ENCODE measurements at regions not wholly inside any gene's neighbourhood (a gene's known extent, or its start where the extent isn't known, plus 50 kb on each side); places are given as distances from the start of the nearest gene placed in this dataset.

DNA sequence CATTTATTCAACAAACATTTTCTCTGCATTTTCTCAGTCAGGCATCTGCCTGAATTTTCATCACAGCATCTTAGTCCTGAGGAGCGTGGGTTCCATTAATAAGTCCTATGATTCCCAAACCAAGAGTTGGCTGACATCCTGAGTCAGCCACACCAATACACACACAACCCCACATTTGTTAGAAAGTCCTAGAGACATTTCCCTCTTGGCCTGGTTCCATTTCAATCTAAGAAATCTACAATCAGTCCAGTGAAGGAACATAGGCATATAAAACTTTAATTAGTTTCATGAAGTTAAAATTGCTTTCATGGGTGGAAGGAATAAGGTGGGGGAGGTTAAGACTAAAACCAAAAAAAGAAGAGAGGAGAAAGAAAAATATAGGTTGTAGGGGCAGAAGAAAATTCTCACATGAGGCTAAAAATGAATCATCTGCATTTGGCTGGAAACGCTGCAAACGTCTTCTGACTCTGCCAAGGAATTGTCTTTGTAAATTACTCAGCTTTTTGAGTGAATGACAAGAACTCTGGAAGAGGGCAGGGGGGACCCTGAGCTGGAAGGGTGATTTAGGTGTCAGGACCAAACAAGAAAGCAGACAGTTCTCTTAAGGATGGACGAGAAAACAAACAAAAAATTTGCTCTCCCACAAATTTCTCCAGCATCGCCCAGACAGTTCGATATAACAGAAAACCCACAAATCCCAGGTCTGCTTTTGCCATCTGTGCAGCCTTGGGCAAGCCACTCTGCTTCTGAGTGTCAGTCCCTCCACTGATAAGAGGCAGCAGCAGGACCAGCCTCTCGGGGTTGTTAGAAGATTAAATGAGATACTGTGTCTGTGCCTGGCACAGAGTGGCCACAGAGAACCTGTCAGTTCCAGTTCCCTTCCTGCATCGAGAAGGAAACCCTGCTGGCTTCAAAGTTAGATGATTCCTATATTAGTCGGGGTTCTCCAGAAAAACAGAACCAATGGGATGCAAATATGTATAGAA is 289.7 kb downstream of the CDK5RAP2 start:
- no peak for DNase-seq

GRCh38 chr9:120289098-120289497 is 290.9 kb downstream of the CDK5RAP2 start:
- no peak for DNase-seq

DNA sequence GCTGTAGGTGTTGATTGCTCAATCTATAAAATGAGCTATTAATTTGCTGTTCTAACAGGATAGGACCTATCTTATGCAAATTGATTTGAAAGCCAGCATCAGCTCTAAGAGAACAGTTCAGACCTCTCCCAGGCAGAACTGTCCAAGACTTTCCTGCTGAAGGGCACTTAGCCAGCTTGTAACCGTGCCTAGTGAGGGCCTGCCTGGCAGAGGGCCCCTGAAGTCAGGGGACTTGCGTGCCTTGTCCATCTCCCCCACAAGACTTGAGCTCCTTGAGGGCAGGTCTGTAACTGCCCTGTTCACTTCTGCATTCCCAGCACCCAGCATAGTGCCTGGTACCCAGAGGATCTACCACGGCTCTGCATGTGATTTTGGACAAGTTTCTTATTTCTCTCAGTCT is 293.4 kb downstream of the CDK5RAP2 start:
- DNase-seq: no peak

DNA sequence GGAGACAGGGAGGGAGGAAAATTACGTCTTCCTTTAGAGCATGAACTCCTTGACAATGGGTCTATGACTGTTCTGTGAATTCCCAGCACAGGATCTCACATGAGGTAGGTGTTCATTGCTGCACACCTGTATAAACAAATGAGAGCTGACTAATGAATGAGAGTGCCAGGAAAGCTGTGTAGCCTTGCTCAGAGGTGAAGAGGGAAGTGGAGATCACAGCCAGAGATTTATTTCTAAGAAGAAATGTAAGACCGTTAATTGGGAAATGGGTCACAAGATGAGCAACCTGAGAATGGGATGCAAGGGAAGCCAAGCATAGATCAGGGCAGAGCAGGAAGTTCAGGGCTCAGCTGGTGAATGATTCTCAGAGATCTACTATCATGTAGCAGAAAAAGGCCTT is 295.1 kb downstream of the CDK5RAP2 start:
- DNase-seq: no peak

GRCh38 chr9:120281665-120282064 is 298.3 kb downstream of the CDK5RAP2 start:
- DNase-seq: no peak

- no peak for DNase-seq
Observed at GRCh38 chr9:120267929-120268328, 312.0 kb downstream of the CDK5RAP2 start.

GRCh38 chr9:120265791-120266190 is 314.2 kb downstream of the CDK5RAP2 start:
- no peak for DNase-seq

GRCh38 chr9:120264528-120264927 is 315.4 kb downstream of the CDK5RAP2 start:
- no peak for DNase-seq

DNA sequence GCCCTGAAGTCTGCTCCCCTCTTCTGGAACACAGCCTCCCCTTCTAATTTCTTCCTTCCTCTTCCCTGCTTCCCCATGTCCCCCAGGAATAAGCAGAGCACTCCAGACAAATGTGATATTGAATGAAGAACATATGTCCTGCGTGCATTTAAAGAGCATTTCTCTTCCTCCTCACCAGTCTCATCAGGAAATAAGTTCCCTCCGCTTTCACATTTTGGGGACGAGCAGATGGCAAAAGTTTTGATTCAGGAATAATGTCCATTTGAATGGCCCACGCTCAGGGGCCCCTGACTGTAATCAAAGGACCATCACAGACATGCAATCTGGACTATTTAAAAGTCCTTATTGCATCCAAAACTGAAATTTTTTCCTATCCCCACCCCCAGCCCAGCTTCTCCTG is 316.1 kb downstream of the CDK5RAP2 start:
- no peak for DNase-seq

DNA sequence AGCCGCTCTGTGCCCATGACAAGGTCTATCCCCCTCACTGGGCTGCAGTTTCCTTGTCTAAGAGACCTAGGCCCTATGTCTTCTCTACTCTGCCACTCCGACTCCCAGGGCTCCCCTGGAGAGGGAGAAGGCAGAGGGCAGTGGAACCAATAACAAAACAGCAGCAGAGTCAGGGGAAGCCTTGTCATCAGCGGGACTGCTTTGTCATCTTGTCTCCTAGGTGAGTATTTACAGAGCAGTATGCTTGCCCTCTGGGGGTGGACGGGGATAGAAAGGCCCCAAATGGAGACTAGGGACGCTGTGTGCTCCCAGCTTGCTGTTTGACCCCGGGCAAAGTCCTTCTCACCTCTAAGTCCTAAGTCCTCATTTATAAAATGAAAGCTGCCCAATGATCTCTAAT is 318.5 kb downstream of the CDK5RAP2 start:
- no peak for DNase-seq

- no peak for DNase-seq
Observed at GRCh38 chr9:120259100-120259499, 320.9 kb downstream of the CDK5RAP2 start.

GRCh38 chr9:120258096-120258495 is 321.9 kb downstream of the CDK5RAP2 start:
- DNase-seq: no peak

DNA sequence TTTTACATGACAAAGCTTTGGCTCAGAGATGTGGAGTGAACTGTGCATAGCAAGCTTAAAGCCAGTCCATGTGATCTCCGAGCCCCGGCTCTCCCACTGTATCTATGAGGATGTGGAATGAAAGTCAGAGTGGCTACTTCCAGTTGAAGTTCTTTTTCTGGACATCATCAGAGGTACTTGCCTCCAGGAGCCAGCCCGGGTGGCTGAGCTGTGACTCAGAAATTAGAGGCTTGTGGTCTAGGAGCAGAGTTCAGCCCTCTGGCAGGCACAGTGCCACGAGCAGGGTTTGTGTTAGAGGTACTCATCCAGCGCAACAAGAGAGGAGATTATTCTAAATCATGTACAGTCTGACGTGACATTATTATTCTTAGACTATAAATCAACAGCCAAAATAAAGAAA is 322.5 kb downstream of the CDK5RAP2 start:
- DNase-seq: no peak

GRCh38 chr9:120256146-120256545 is 323.8 kb downstream of the CDK5RAP2 start:
- no peak for DNase-seq

- no peak for DNase-seq
Observed at GRCh38 chr9:120252248-120252647, 327.7 kb downstream of the CDK5RAP2 start.

DNA sequence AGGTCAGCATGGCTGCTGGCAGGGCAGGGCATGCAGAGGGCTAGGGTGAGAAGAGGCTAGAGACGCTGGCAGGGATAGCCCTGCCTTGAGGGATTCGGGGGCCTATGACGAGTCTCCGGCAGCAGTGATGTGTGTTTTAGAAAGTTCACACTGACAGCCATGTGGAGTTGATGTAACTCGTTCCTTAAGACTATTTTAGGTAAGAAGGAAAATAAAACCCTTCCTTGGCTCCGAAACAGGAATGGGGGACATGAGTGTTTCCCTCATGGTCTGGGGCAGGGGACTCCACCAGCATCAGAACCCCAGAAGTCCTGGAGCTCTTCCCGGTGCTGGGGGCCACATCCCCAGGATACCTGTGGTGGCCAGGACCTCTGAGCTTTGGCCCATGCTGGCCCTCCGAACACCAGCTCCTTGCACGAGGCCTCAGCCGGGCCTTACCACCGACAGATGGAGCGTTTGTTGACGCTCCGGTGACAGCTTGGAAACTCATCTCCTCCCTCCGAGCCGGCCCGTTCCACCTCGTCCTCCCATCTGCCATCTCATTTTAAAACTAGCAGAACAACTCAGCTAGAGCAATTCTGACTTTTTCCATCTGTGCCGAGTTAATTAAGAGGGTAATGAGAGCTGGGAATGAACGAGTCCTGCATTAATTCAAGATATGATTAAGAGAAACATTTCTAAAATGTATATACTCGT is 337.7 kb downstream of the CDK5RAP2 start:
- no peak for DNase-seq

- DNase-seq: no peak
Observed at GRCh38 chr9:120236596-120236995, 343.4 kb downstream of the CDK5RAP2 start.

DNA sequence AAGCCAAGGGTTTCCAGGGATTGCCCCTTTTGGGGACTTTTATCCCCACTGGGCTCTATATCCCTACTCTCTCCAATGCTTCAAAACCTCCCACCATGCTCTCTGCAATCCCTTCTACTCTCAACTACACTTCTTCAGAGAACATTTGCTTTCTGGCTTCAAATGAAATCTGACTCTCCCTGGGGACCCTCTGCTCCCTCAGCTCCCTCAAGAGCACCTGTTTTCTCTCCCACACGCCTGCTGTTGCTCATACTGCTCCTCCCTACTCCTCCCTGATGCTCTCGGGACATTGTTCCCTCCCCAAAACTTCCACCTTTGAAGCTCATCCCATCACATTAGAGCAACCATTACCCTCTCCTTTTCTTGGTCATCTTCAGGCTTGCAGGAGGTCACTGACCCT is 344.9 kb downstream of the CDK5RAP2 start:
- no peak for DNase-seq

- DNase-seq: no peak
Observed at GRCh38 chr9:120230227-120230626, 349.7 kb downstream of the CDK5RAP2 start.

GRCh38 chr9:120221844-120222243 is 358.1 kb downstream of the CDK5RAP2 start:
- DNase-seq: no peak

DNA sequence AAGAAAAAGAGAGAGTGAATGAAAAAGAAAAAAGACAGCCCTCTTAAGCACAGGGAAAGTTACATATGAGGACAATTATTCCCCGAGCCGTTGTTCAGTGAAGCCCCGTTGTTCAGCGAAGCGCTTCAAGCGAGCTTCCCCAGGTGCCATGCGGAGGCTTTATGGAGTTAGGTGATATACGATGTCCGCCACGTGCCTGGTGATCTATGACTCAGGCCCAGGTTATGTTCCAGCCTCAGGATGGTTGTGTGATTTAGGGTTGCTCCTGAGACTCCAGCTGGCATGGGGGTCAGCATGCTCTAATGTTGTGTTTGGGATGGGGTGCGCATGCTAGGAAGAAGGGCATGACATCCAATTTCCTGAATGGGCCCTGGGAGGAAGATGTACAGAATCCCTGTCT is 365.6 kb downstream of the CDK5RAP2 start:
- DNase-seq: no peak

DNA sequence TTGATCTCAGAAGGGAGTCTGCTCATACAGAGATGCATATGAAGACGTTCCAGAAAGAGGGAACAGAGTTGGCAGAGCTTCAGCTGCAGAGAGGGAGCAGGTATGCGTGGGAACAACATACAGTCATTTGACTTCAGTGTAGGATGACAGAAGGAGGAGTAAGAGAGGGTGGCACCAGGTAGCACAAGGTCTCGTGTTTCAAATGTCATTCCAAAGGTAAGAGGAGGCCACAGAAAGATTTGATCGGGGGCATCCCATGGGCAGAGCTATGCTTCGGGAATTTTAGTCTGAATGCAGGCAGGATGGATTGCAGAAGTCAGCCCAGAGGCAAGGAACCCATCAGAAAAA is 367.1 kb downstream of the CDK5RAP2 start:
- no peak for DNase-seq

GRCh38 chr9:120212153-120212852 is 367.7 kb downstream of the CDK5RAP2 start:
- DNase-seq: no peak

- DNase-seq: no peak
Observed at GRCh38 chr9:120210274-120210673, 369.7 kb downstream of the CDK5RAP2 start.
